ENCODE measurements at regions not wholly inside any gene's neighbourhood (a gene's known extent, or its start where the extent isn't known, plus 50 kb on each side); places are given as distances from the start of the nearest gene placed in this dataset.

GRCh38 chrX:120697053-120697452, 67.2 kb upstream of the C1GALT1C1 start:
- Histone ChIP-seq H3K27me3 (ENCODE audit: insufficient read depth, low read length) (no peaks in the 10 kb centered on the region), H3K27ac (ENCODE audit: low read depth, low read length) (no peak overlapping the region), H3K9ac (ENCODE audit: low read length) (no peak overlapping the region), H3K9me2 (ENCODE audit: insufficient read depth) (no peaks in the 10 kb centered on the region), H3K36me3 (ENCODE audit: control insufficient read depth in 1 of 2, insufficient read depth in 2 of 2, low read length in 2 of 2) (no peaks in the 10 kb centered on the region), H3K9me3 (ENCODE audit: control insufficient read depth in 1 of 2, insufficient read depth in 1 of 2, low read depth in 1 of 2, low read length in 2 of 2) (no peaks in the 10 kb centered on the region), H3K4me1 (ENCODE audit: control insufficient read depth in 1 of 2, insufficient read depth in 2 of 2, low read length in 2 of 2) (no peaks in the 10 kb centered on the region), H3K4me3 (replicated peaks in 1 of 2; ENCODE audit: low read depth in 1 of 2, low read length in 2 of 2) (no peak overlapping the region), H2AFZ (ENCODE audit: low read depth, low read length, poor library complexity, severe bottlenecking) (no peak overlapping the region), H3K79me2 (ENCODE audit: insufficient read depth, low read length) (no peaks in the 10 kb centered on the region), H4K20me1 (ENCODE audit: insufficient read depth) (no peaks in the 10 kb centered on the region), H3K4me2 (ENCODE audit: low read length) (no peak overlapping the region)
- POLR2A ChIA-PET: no interaction called here
- TF ChIP-seq TCF7L2 (IDR thresholded peaks at IDR 0.05; ENCODE audit: borderline replicate concordance, extremely low read depth, insufficient read depth, insufficient read length) (no peak), RAD21 (IDR thresholded peaks at IDR 0.05; ENCODE audit: low read depth) (no peak), FOSL1 (IDR thresholded peaks at IDR 0.05; ENCODE audit: low read depth) (no peak), SP1 (IDR thresholded peaks at IDR 0.05; ENCODE audit: low read depth) (no peak), POLR2A (IDR thresholded peaks at IDR 0.05; ENCODE audit: borderline replicate concordance, extremely low read depth, insufficient read depth, insufficient read length) (no peak), ATF3 (IDR thresholded peaks at IDR 0.05) (no peak), SIN3A (IDR thresholded peaks at IDR 0.05; ENCODE audit: low read depth) (no peak), SRF (IDR thresholded peaks at IDR 0.05; ENCODE audit: low read depth) (no peak), JUND (IDR thresholded peaks at IDR 0.05) (no peak), EZH2phosphoT487 (IDR thresholded peaks at IDR 0.05; ENCODE audit: borderline replicate concordance) (no peak), EGR1 (IDR thresholded peaks at IDR 0.05; ENCODE audit: low read depth) (no peak), ZNF274 (IDR thresholded peaks at IDR 0.05; ENCODE audit: low read depth, low read length) (no peak), CTCF (IDR thresholded peaks at IDR 0.05 in 2 of 3, conservative IDR thresholded peaks at IDR 0.05 in 1 of 3; ENCODE audit: borderline replicate concordance in 1 of 3, insufficient read depth in 1 of 3, low read depth in 2 of 3, low read length in 2 of 3) (no peak), YY1 (IDR thresholded peaks at IDR 0.05; ENCODE audit: extremely low read depth, insufficient replicate concordance, low read depth, low read length) (no peak), ZBTB33 (IDR thresholded peaks at IDR 0.05; ENCODE audit: extremely low read depth, insufficient replicate concordance, low read length) (no peak)
- no TSS peak for BruUV-seq (replicated peaks)
- DNase-seq (ENCODE audit: low read depth, low spot score): no peak
- CTCF ChIA-PET: no interaction called here
- intact Hi-C loops (cut with micrococcal nuclease): no loop called here
- RAD21 ChIA-PET (ENCODE audit: low non-redundant PET in 1 of 2, low total read pairs in 2 of 2, uncharacterized antibody in 2 of 2, unreplicated experiment in 2 of 2): no interaction called here
- no peak for ATAC-seq

Data from HCT116 (cell line).